ENCODE measurements at regions not wholly inside any gene's neighbourhood (a gene's known extent, or its start where the extent isn't known, plus 50 kb on each side); places are given as distances from the start of the nearest gene placed in this dataset.

- Histone ChIP-seq H3K27me3 (ENCODE audit: control insufficient read depth, extremely low read depth, insufficient read depth, low read length) (no peaks in the 10 kb centered on the region), H3K9me3 (ENCODE audit: control insufficient read depth, low read depth, low read length) (no peaks in the 10 kb centered on the region), H2AFZ (ENCODE audit: control insufficient read depth, low read length) (no peak overlapping the region), H3K9ac (ENCODE audit: control insufficient read depth, extremely low read depth, insufficient read depth, low read length) (no peak overlapping the region), H3K4me3 (ENCODE audit: control insufficient read depth in 2 of 3, extremely low read depth in 1 of 3, insufficient read depth in 2 of 3, low read depth in 1 of 3, low read length in 3 of 3) (no peak overlapping the region), H3K36me3 (ENCODE audit: control insufficient read depth in 2 of 2, extremely low read depth in 1 of 2, insufficient read depth in 2 of 2, low read length in 2 of 2) (no peaks in the 10 kb centered on the region), H3K27ac (ENCODE audit: control insufficient read depth, insufficient read depth, low read length) (no peak overlapping the region), H3K9me1 (ENCODE audit: control insufficient read depth, extremely low read depth, insufficient read depth, low read length) (no peaks in the 10 kb centered on the region), H3K4me2 (ENCODE audit: control insufficient read depth, extremely low read depth, insufficient read depth, low read depth, low read length) (no peak overlapping the region), H4K20me1 (ENCODE audit: control insufficient read depth, extremely low read depth, insufficient read depth, low read length) (no peaks in the 10 kb centered on the region), H3K4me1 (ENCODE audit: control insufficient read depth, extremely low read depth, insufficient read depth, low read length) (peaks cover 10% of the 10 kb centered on the region), H3K79me2 (ENCODE audit: control insufficient read depth, insufficient read depth, low read length) (no peaks in the 10 kb centered on the region)
- no peak for DNase-seq (ENCODE audit: low read depth, low spot score)
- dilution Hi-C loops (cut with MboI; ENCODE audit: extremely low pct_ligation_motif_present, low sequenced_read_pairs), result no loop called here
- FAIRE-seq, result no peak
- TF ChIP-seq CTCF (optimal IDR thresholded peaks at IDR 0.05 in 1 of 3, IDR thresholded peaks at IDR 0.05 in 1 of 3, conservative IDR thresholded peaks at IDR 0.05 in 1 of 3; ENCODE audit: extremely low read depth in 1 of 3, insufficient read depth in 2 of 3, low read length in 3 of 3) (no peak), EZH2 (IDR thresholded peaks at IDR 0.05; ENCODE audit: low read length) (no peak)
These were observed 351.6 kb downstream of the PIK3C3 start for GRCh38 chr18:42306594-42306980.

GRCh38 chr18:42310956-42311355 is 355.9 kb downstream of the PIK3C3 start:
- H3K27me3 ChIP-seq (ENCODE audit: control insufficient read depth, extremely low read depth, insufficient read depth, low read length), result no peaks in the 10 kb centered on the region
- peaks cover 11% of the 10 kb centered on the region for H3K4me1 ChIP-seq (ENCODE audit: control insufficient read depth, extremely low read depth, insufficient read depth, low read length)
- H3K9me3 ChIP-seq (ENCODE audit: control insufficient read depth, low read depth, low read length), result no peaks in the 10 kb centered on the region
- peak overlapping the region; percentile 84 for H2AFZ ChIP-seq (ENCODE audit: control insufficient read depth, low read length)
- no peak overlapping the region for H3K4me2 ChIP-seq (ENCODE audit: control insufficient read depth, extremely low read depth, insufficient read depth, low read depth, low read length)
- H4K20me1 ChIP-seq (ENCODE audit: control insufficient read depth, extremely low read depth, insufficient read depth, low read length), result no peaks in the 10 kb centered on the region
- no peaks in the 10 kb centered on the region for H3K36me3 ChIP-seq (ENCODE audit: control insufficient read depth in 2 of 2, extremely low read depth in 1 of 2, insufficient read depth in 2 of 2, low read length in 2 of 2)
- dilution Hi-C loops (cut with MboI; ENCODE audit: extremely low pct_ligation_motif_present, low sequenced_read_pairs), result no loop called here
- H3K4me3 ChIP-seq (ENCODE audit: control insufficient read depth in 2 of 3, extremely low read depth in 1 of 3, insufficient read depth in 2 of 3, low read depth in 1 of 3, low read length in 3 of 3), result no peak overlapping the region
- no peaks in the 10 kb centered on the region for H3K9me1 ChIP-seq (ENCODE audit: control insufficient read depth, extremely low read depth, insufficient read depth, low read length)
- H3K9ac ChIP-seq (ENCODE audit: control insufficient read depth, extremely low read depth, insufficient read depth, low read length), result no peak overlapping the region
- FAIRE-seq (peak; percentile 23), DNase-seq (ENCODE audit: low read depth, low spot score) (peak; percentile 1)
- H3K27ac ChIP-seq (ENCODE audit: control insufficient read depth, insufficient read depth, low read length), result peak overlapping the region; percentile 60
- no peak for TF ChIP-seq EZH2 (IDR thresholded peaks at IDR 0.05; ENCODE audit: low read length)
- H3K79me2 ChIP-seq (ENCODE audit: control insufficient read depth, insufficient read depth, low read length), result no peaks in the 10 kb centered on the region

GRCh38 chr18:42326752-42327151 is 371.7 kb downstream of the PIK3C3 start:
- no peak for FAIRE-seq
- dilution Hi-C loops (cut with MboI; ENCODE audit: extremely low pct_ligation_motif_present, low sequenced_read_pairs), result no loop called here
- Histone ChIP-seq H4K20me1 (ENCODE audit: control insufficient read depth, extremely low read depth, insufficient read depth, low read length) (no peaks in the 10 kb centered on the region), H3K9ac (ENCODE audit: control insufficient read depth, extremely low read depth, insufficient read depth, low read length) (no peak overlapping the region), H3K79me2 (ENCODE audit: control insufficient read depth, insufficient read depth, low read length) (no peaks in the 10 kb centered on the region), H3K27me3 (ENCODE audit: control insufficient read depth, extremely low read depth, insufficient read depth, low read length) (no peaks in the 10 kb centered on the region), H3K4me2 (ENCODE audit: control insufficient read depth, extremely low read depth, insufficient read depth, low read depth, low read length) (no peak overlapping the region), H3K4me1 (ENCODE audit: control insufficient read depth, extremely low read depth, insufficient read depth, low read length) (no peaks in the 10 kb centered on the region), H2AFZ (ENCODE audit: control insufficient read depth, low read length) (no peak overlapping the region), H3K9me3 (ENCODE audit: control insufficient read depth, low read depth, low read length) (no peaks in the 10 kb centered on the region), H3K36me3 (ENCODE audit: control insufficient read depth in 2 of 2, extremely low read depth in 1 of 2, insufficient read depth in 2 of 2, low read length in 2 of 2) (no peaks in the 10 kb centered on the region), H3K4me3 (ENCODE audit: control insufficient read depth in 2 of 3, extremely low read depth in 1 of 3, insufficient read depth in 2 of 3, low read depth in 1 of 3, low read length in 3 of 3) (no peak overlapping the region), H3K9me1 (ENCODE audit: control insufficient read depth, extremely low read depth, insufficient read depth, low read length) (no peaks in the 10 kb centered on the region), H3K27ac (ENCODE audit: control insufficient read depth, insufficient read depth, low read length) (no peak overlapping the region)
- TF ChIP-seq EZH2 (IDR thresholded peaks at IDR 0.05; ENCODE audit: low read length), result no peak
- no peak for TF ChIP-seq CTCF (optimal IDR thresholded peaks at IDR 0.05 in 1 of 3, IDR thresholded peaks at IDR 0.05 in 1 of 3, conservative IDR thresholded peaks at IDR 0.05 in 1 of 3; ENCODE audit: extremely low read depth in 1 of 3, insufficient read depth in 2 of 3, low read length in 3 of 3)
- no peak for DNase-seq (ENCODE audit: low read depth, low spot score)
